Smooth muscle cell (in vitro differentiated cells): ENCODE measurements at regions not wholly inside any gene's neighbourhood (a gene's known extent, or its start where the extent isn't known, plus 50 kb on each side); places are given as distances from the start of the nearest gene placed in this dataset.
A peak's percentile ranks its signal among the peaks of the same experiment; 100 is the strongest.

Experiments
- DNase-seq: peaks from one replicate; lab custom pipeline; 2025; ENCODE audit not compliant: unreplicated experiment; lab: John Stamatoyannopoulos, UW
- H2AFZ ChIP-seq: fragments of 200-600 bp; sonication (generic); 2 replicates; pipeline ENCODE4 v1.6.0; 2016; ENCODE audit warnings: antibody characterized with exemption, low read depth, mild to moderate bottlenecking
- H3F3A ChIP-seq: fragments of 200-600 bp; sonication (generic); 2 replicates; pipeline ENCODE4 v1.6.0; 2017; ENCODE audit warnings: antibody characterized with exemption, low read depth
- H3K27ac ChIP-seq: fragments of 200-600 bp; sonication (generic); 2 replicates; pipeline ENCODE4 v1.5.1; 2016; ENCODE audit warnings: low read depth, mild to moderate bottlenecking
- H3K27me3 ChIP-seq: fragments of 200-600 bp; sonication (generic); 2 replicates; pipeline ENCODE4 v1.6.1; 2016; ENCODE audit warnings: low read depth, mild to moderate bottlenecking
- H3K36me3 ChIP-seq: fragments of 200-600 bp; sonication (generic); 2 replicates; pipeline ENCODE4 v1.5.1; 2016; ENCODE audit warnings: low read depth
- H3K4me1 ChIP-seq: fragments of 200-600 bp; sonication (generic); 2 replicates; pipeline ENCODE4 v1.5.1; 2016; ENCODE audit warnings: low read depth
- H3K4me2 ChIP-seq: fragments of 200-600 bp; sonication (generic); 2 replicates; pipeline ENCODE4 v1.6.0; 2016; ENCODE audit warnings: mild to moderate bottlenecking
- H3K4me3 ChIP-seq: fragments of 200-600 bp; sonication (generic); 2 replicates; pipeline ENCODE4 v1.5.1; 2016; ENCODE audit warnings: mild to moderate bottlenecking
- H3K79me2 ChIP-seq: fragments of 200-600 bp; sonication (generic); 2 replicates; pipeline ENCODE4 v1.6.0; 2016; ENCODE audit warnings: low read depth, mild to moderate bottlenecking
- H3K9ac ChIP-seq: fragments of 200-600 bp; sonication (generic); 2 replicates; pipeline ENCODE4 v1.6.0; 2016; ENCODE audit warnings: low read depth
- H3K9me3 ChIP-seq: fragments of 200-600 bp; sonication (generic); replicated peaks from 2 replicates; pipeline ENCODE4 v1.5.1; 2016; ENCODE audit warnings: low read depth
- H4K20me1 ChIP-seq: fragments of 200-600 bp; sonication (generic); 2 replicates; pipeline ENCODE4 v1.6.0; 2016; ENCODE audit warnings: low read depth
- CTCF ChIP-seq: fragments of 200-600 bp; sonication (generic); IDR thresholded peaks from 2 replicates; pipeline ENCODE4 v1.5.1; 2017; ENCODE audit warnings: borderline replicate concordance, mild to moderate bottlenecking, antibody characterized with exemption; ENCODE audit not compliant: insufficient read depth, poor library complexity, severe bottlenecking
- WGBS: methylation state at CpG from one replicate; pipeline ENCODE4 v1.1.7; 2016; ENCODE audit warnings: low lambda C conversion rate; 5-methylcytosine and 5-hydroxymethylcytosine counted together

GRCh38 chr2:54024576-54024975 lies 53.8 kb upstream of the PSME4 start:
- Histone ChIP-seq H3F3A (no peaks in the 10 kb centered on the region), H3K4me2 (no peak overlapping the region), H3K9ac (no peak overlapping the region), H3K79me2 (no peaks in the 10 kb centered on the region), H4K20me1 (no peaks in the 10 kb centered on the region), H3K36me3 (no peaks in the 10 kb centered on the region), H3K4me3 (no peak overlapping the region), H2AFZ (no peak overlapping the region), H3K9me3 (peaks cover 6% of the 10 kb centered on the region), H3K27ac (peak overlapping the region; percentile 60), H3K4me1 (peaks cover 2% of the 10 kb centered on the region), H3K27me3 (no peaks in the 10 kb centered on the region)
- WGBS: 96% methylated on average over 2 of the region's 2 CpGs
- TF ChIP-seq CTCF: no peak
- no peak for DNase-seq

GRCh38 chr2:54021702-54022101 lies 50.9 kb upstream of the PSME4 start:
- no peak overlapping the region for H3K9ac ChIP-seq
- TF ChIP-seq CTCF: no peak
- 85% methylated on average over 3 of the region's 3 CpGs for WGBS
- H2AFZ ChIP-seq: no peak overlapping the region
- no peaks in the 10 kb centered on the region for H3F3A ChIP-seq
- no peaks in the 10 kb centered on the region for H3K36me3 ChIP-seq
- peak overlapping the region; percentile 43 for H3K27ac ChIP-seq
- H3K4me3 ChIP-seq: no peak overlapping the region
- H3K27me3 ChIP-seq: no peaks in the 10 kb centered on the region
- H3K9me3 ChIP-seq: peaks cover 6% of the 10 kb centered on the region
- H3K4me2 ChIP-seq: no peak overlapping the region
- H3K79me2 ChIP-seq: no peaks in the 10 kb centered on the region
- H4K20me1 ChIP-seq: no peaks in the 10 kb centered on the region
- no peak for DNase-seq
- no peaks in the 10 kb centered on the region for H3K4me1 ChIP-seq

GRCh38 chr2:54020793-54021414 lies 50.1 kb upstream of the PSME4 start:
- H3F3A ChIP-seq: no peaks in the 10 kb centered on the region
- peak overlapping the region; percentile 43 for H3K27ac ChIP-seq
- no peaks in the 10 kb centered on the region for H3K4me1 ChIP-seq
- H3K9ac ChIP-seq: no peak overlapping the region
- DNase-seq: no peak
- H4K20me1 ChIP-seq: no peaks in the 10 kb centered on the region
- H3K27me3 ChIP-seq: no peaks in the 10 kb centered on the region
- H3K4me3 ChIP-seq: no peak overlapping the region
- 88% methylated on average over 7 of the region's 7 CpGs for WGBS
- no peak overlapping the region for H2AFZ ChIP-seq
- H3K9me3 ChIP-seq: peaks cover 6% of the 10 kb centered on the region
- H3K36me3 ChIP-seq: no peaks in the 10 kb centered on the region
- H3K4me2 ChIP-seq: no peak overlapping the region
- no peaks in the 10 kb centered on the region for H3K79me2 ChIP-seq
- TF ChIP-seq CTCF: no peak
